OCI-LY1 (cell line): ENCODE measurements at regions not wholly inside any gene's neighbourhood (a gene's known extent, or its start where the extent isn't known, plus 50 kb on each side); places are given as distances from the start of the nearest gene placed in this dataset.

Experiments
- H2AFZ ChIP-seq: fragments of 200-600 bp; sonication (generic), shearing (Covaris generic); 2 replicates; pipeline ENCODE4 v1.6.0; 2014; ENCODE audit warnings: antibody characterized with exemption, mild to moderate bottlenecking, low read length
- H3F3A ChIP-seq: fragments of 200-600 bp; sonication (generic), shearing (Covaris generic); 2 replicates; pipeline ENCODE4 v1.6.0; 2014; ENCODE audit warnings: mild to moderate bottlenecking, antibody characterized with exemption, low read length, moderate library complexity; ENCODE audit not compliant: insufficient read depth
- H3K27ac ChIP-seq: fragments of 200-600 bp; sonication (generic); 2 replicates; pipeline ENCODE4 v1.5.1; 2014; ENCODE audit warnings: low read length, mixed run types, mild to moderate bottlenecking, low read depth; ENCODE audit not compliant: poor library complexity, severe bottlenecking
- H3K27me3 ChIP-seq: fragments of 200-600 bp; sonication (generic); 2 replicates; pipeline ENCODE4 v1.6.0; 2014; ENCODE audit warnings: antibody characterized with exemption, mild to moderate bottlenecking, low read length, moderate library complexity; ENCODE audit not compliant: insufficient read depth
- H3K36me3 ChIP-seq: fragments of 200-600 bp; sonication (generic); 2 replicates; pipeline ENCODE4 v1.6.1; 2014; ENCODE audit warnings: mild to moderate bottlenecking, antibody characterized with exemption, low read length, moderate library complexity, mixed read lengths; ENCODE audit not compliant: insufficient read depth
- H3K4me1 ChIP-seq: fragments of 200-600 bp; sonication (generic); 2 replicates; pipeline ENCODE4 v1.5.1; 2014; ENCODE audit warnings: mild to moderate bottlenecking, low read length, moderate library complexity; ENCODE audit not compliant: insufficient read depth, severe bottlenecking
- H3K4me2 ChIP-seq: fragments of 200-600 bp; sonication (generic), shearing (Covaris generic); 2 replicates; pipeline ENCODE4 v1.6.1; 2014; ENCODE audit warnings: low read length
- H3K4me3 ChIP-seq: fragments of 200-600 bp; sonication (generic); 2 replicates; pipeline ENCODE4 v1.5.1; 2014; ENCODE audit warnings: low read length, low read depth, mild to moderate bottlenecking, mixed read lengths; ENCODE audit not compliant: poor library complexity, severe bottlenecking
- H3K79me2 ChIP-seq: fragments of 200-600 bp; shearing (Covaris generic); 2 replicates; pipeline ENCODE4 v1.6.1; 2016; ENCODE audit warnings: mixed run types, low read length, mixed read lengths; ENCODE audit not compliant: insufficient read depth
- H3K9ac ChIP-seq: fragments of 200-600 bp; sonication (generic), shearing (Covaris generic); 2 replicates; pipeline ENCODE4 v1.6.1; 2014; ENCODE audit warnings: mild to moderate bottlenecking, low read length, mixed read lengths
- H3K9me2 ChIP-seq: fragments of 200-600 bp; sonication (generic), shearing (Covaris generic); 2 replicates; pipeline ENCODE4 v1.6.1; 2014; ENCODE audit warnings: low read depth, mild to moderate bottlenecking, low read length, mixed read lengths
- H3K9me3 ChIP-seq: fragments of 200-600 bp; shearing (Covaris generic); 2 replicates; pipeline ENCODE4 v1.6.1; 2014; ENCODE audit warnings: low read length, mixed read lengths
- H4K20me1 ChIP-seq: fragments of 200-600 bp; sonication (generic), shearing (Covaris generic); 2 replicates; pipeline ENCODE4 v1.6.0; 2016; ENCODE audit warnings: mild to moderate bottlenecking, low read length; ENCODE audit not compliant: insufficient read depth
- CTCF ChIP-seq: fragments of 200-600 bp; sonication (generic), shearing (Covaris generic); IDR thresholded peaks from 2 replicates; pipeline ENCODE4 v1.5.1; 2017; ENCODE audit warnings: mild to moderate bottlenecking, antibody characterized with exemption, low read length, moderate library complexity, mixed read lengths
- EZH2 ChIP-seq: fragments of 200-600 bp; sonication (generic), shearing (Covaris generic); IDR thresholded peaks from 2 replicates; pipeline ENCODE4 v1.8.0; 2017; ENCODE audit warnings: borderline replicate concordance, mixed run types, mild to moderate bottlenecking, antibody characterized with exemption, low read length, moderate library complexity, mixed read lengths

GRCh38 chr2:129912871-129913694, 66.4 kb upstream of the RAB6C start:
- H3K27me3 ChIP-seq, result no peaks in the 10 kb centered on the region
- no peak overlapping the region for H2AFZ ChIP-seq
- H3K79me2 ChIP-seq, result no peaks in the 10 kb centered on the region
- no peak overlapping the region for H3K4me2 ChIP-seq
- no peaks in the 10 kb centered on the region for H4K20me1 ChIP-seq
- H3K4me1 ChIP-seq, result no peaks in the 10 kb centered on the region
- H3K9me2 ChIP-seq, result no peaks in the 10 kb centered on the region
- no peaks in the 10 kb centered on the region for H3K36me3 ChIP-seq
- H3F3A ChIP-seq, result no peaks in the 10 kb centered on the region
- no peak overlapping the region for H3K9ac ChIP-seq
- H3K9me3 ChIP-seq, result peaks cover 3% of the 10 kb centered on the region; the same call in 1 of the 2 replicates
- H3K27ac ChIP-seq, result no peak overlapping the region
- H3K4me3 ChIP-seq, result no peak overlapping the region
- no peak for TF ChIP-seq EZH2

DNA sequence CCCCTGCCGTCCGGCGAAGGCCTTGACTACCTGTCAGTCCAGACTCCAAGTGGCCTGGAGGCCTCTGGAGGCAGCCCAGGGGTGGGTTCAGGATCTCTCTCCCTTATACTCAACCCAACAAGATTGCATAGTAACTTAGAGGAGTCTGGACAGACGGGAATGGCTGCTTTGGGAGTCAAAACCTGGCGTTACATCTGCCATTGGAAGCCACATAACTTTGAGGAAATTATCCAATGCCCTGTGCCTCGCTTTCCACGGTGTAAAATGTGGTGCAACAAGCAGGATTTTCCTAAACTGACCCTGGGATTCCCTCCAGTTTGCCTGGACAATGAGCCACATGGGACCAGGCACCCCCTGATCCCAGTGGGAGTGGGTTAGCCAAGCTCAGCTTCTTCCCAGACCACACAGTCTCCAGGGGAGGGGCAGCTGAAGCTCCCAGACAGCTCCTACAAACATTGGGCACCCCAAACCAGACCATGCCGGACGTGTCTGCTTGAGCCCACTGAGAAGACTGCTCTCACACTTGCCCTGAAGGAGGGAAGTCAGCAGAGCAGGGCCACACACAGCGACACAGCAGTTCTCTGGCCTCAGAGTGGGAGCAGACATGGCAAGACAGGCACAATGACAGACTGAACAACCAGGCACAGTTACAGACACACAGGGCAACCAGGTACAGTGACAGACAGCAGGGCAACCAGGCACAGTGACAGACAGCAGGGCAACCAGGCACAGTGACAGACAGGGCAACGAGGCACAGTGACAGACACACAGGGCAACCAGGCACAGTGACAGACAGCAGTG, 65.6 kb upstream of the RAB6C start:
- Histone ChIP-seq H3K9me2 (no peaks in the 10 kb centered on the region), H3K36me3 (no peaks in the 10 kb centered on the region), H3K4me2 (no peak overlapping the region), H3K79me2 (no peaks in the 10 kb centered on the region), H3K9ac (no peak overlapping the region), H3K27me3 (no peaks in the 10 kb centered on the region), H2AFZ (no peak overlapping the region), H3K9me3 (peaks cover 6% of the 10 kb centered on the region; the same call in 1 of the 2 replicates), H3K4me3 (no peak overlapping the region), H3K4me1 (no peaks in the 10 kb centered on the region), H3F3A (no peaks in the 10 kb centered on the region), H4K20me1 (no peaks in the 10 kb centered on the region), H3K27ac (no peak overlapping the region)
- TF ChIP-seq CTCF (no peak), EZH2 (no peak)

GRCh38 chr2:129914538-129915302, 64.7 kb upstream of the RAB6C start:
- no peaks in the 10 kb centered on the region for H3K27me3 ChIP-seq
- no peak overlapping the region for H3K27ac ChIP-seq
- H3K9ac ChIP-seq, result no peak overlapping the region
- H3K9me3 ChIP-seq, result peaks cover 8% of the 10 kb centered on the region
- no peaks in the 10 kb centered on the region for H4K20me1 ChIP-seq
- no peaks in the 10 kb centered on the region for H3K4me1 ChIP-seq
- TF ChIP-seq CTCF (no peak), EZH2 (no peak)
- H3K4me2 ChIP-seq, result no peak overlapping the region
- H3K79me2 ChIP-seq, result no peaks in the 10 kb centered on the region
- H3K4me3 ChIP-seq, result no peak overlapping the region
- no peaks in the 10 kb centered on the region for H3F3A ChIP-seq
- no peak overlapping the region for H2AFZ ChIP-seq
- H3K36me3 ChIP-seq, result no peaks in the 10 kb centered on the region
- H3K9me2 ChIP-seq, result no peaks in the 10 kb centered on the region
